NCI-H345 treated with DMSO at 0.1 percent for 48 hours (cell line): ENCODE measurements at regions not wholly inside any gene's neighbourhood (a gene's known extent, or its start where the extent isn't known, plus 50 kb on each side); places are given as distances from the start of the nearest gene placed in this dataset.

Source experiments
- DNase-seq: peaks from one replicate; lab custom pipeline; 2025; ENCODE audit not compliant: unreplicated experiment; lab: John Stamatoyannopoulos, UW

- DNase-seq: no peak
Measured at GRCh38 chr14:80146941-80147340, 64.4 kb downstream of the DIO2 start.

GRCh38 chr14:80136358-80136757, 74.9 kb downstream of the DIO2 start:
- DNase-seq: no peak

DNA sequence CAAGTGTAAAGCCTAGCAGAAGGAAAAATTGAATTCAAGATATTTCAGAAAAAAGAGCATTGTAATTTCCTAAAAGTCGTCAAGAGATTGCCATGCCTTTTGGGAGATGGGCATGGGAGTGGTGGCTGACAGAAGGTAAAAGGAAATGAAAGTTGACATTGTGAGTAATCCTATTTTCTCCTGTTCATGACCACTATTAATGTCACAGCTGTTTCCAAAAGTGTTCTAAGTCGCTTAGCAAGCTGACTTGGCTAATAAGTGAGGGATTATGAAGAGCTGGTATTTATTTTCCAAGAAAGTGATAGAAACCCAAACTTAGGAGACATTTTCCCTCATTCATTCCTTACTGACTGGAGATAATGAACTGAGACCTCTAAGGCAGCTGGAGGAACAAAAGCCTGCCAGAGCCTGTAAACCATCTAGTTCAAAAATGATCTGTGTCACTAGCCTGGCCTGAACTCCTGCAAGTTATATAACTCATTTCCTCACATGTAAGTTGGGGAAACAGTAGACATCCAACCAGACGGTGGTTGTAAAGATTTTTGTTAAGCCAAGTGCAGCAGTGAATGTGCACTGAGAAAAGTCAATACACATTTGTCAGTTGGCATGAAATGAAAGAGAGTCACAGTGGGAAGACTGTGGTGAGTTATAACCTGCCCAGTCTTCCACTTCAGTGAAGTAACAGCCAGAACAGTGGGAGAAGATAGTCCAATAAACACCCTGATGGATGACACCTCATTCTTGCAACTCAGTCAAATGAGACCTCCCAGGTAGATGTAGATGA, 75.8 kb downstream of the DIO2 start:
- no peak for DNase-seq

GRCh38 chr14:80134321-80134720, 77.0 kb downstream of the DIO2 start:
- DNase-seq: no peak

- no peak for DNase-seq
Measured at GRCh38 chr14:80133457-80133856, 77.8 kb downstream of the DIO2 start.

GRCh38 chr14:80127466-80127865, 83.8 kb downstream of the DIO2 start:
- no peak for DNase-seq

DNA sequence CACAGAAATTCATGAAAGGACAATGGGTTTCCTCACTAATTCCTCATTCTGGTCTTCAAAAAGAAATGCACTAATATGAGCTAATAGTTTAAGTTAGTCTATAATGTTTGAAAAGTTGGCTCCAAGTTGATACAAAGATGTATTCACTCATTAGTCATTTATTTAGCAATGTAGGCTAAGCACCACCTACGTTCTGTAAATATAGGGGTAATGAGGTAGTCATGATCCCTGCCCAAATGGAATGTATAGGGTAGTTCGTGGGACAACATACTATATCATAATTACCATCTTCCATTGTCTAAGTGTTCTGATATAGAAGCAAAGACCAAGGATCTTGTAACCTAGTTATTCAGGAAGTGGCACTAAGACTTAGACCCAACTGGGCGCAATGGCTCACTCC, 86.5 kb downstream of the DIO2 start:
- DNase-seq: no peak

GRCh38 chr14:80117876-80118275, 93.4 kb downstream of the DIO2 start:
- DNase-seq: peak; percentile 99

- no peak for DNase-seq
Measured at GRCh38 chr14:80116157-80116556, 95.1 kb downstream of the DIO2 start.

DNA sequence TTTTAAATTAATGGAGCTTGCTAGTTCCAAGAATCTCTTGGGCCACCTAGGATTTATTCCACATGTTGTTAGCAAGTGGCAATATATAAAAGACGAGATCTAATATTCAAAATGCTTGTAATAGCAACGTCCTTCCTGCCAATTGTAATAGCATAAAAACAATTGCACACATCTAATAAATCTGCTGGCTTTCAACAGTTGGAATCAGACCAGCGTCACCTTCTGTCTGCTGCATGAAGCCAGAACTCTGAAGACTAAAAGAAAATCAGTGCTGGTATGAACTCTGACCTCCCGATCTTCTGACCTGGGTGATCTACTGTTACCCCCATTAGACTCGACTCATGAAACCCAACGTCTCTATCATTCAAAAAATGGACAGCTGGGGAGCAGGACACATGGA, 100.6 kb downstream of the DIO2 start:
- no peak for DNase-seq

- DNase-seq: no peak
Measured at GRCh38 chr14:80109055-80109454, 102.2 kb downstream of the DIO2 start.

GRCh38 chr14:80108430-80108829, 102.9 kb downstream of the DIO2 start:
- DNase-seq: no peak

DNA sequence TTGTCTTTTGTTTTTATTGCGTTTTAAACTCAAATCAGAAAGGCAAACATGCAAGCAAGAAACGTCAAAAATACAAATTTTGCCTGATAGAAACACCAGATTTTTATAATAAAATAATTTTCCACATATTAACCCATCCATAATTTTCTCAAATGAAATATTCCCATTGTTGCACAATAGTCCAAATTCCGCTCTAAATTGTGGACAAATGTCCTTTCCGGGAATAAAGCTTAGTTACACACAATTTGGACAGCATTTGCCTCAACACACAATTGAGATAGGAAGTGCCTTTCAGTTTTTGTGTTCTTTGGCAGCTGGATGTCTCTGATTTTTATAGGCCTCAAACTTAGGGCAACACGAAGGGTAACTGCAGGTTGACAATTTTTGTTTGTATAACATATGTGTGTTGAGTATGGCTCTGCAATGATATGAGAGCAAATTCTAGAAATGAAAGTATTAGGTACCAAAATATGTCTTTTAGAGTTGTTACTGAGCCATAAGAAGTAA, 105.8 kb downstream of the DIO2 start:
- no peak for DNase-seq

GRCh38 chr14:80101835-80102234, 109.5 kb downstream of the DIO2 start:
- no peak for DNase-seq

DNA sequence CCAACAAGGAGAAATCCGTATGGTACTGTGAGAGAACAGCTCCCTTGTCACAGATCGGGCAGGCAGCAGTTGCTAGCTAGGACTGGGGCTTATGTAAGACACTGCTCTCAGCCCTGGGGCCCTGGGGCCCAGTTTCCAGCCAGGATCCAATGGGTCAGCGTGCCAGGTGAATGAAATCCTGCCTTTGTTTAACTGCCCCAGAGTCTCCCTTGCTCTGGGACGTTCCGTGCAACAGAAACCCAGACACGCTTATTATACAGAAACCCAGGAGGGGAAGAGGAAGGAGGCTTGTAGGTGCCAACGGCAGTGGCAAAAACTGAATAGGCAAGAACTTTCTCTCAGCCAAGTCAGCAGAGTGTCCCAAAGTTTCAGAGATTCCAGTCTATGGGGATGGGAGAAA, 110.6 kb downstream of the DIO2 start:
- no peak for DNase-seq

DNA sequence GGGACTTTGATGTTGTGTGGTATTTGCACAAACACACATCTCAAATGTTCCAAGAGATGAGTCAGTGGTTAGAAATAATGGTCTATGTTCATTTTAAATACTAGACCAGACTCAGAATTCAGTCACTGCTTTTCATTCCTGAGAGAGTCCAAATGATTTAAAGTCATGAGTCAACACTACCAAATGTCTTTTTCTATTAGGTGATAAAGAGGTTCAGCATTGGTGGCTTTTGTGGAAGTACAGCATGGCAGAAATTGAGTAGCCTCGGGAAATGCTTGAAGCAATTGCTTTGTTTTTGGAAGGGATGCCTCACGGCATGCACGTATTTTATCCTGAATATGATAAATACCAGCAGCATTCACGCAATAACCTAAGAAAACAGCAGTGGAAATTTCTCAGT, 115.7 kb downstream of the DIO2 start:
- DNase-seq: no peak

- DNase-seq: no peak
Measured at GRCh38 chr14:80087411-80087810, 123.9 kb downstream of the DIO2 start.

DNA sequence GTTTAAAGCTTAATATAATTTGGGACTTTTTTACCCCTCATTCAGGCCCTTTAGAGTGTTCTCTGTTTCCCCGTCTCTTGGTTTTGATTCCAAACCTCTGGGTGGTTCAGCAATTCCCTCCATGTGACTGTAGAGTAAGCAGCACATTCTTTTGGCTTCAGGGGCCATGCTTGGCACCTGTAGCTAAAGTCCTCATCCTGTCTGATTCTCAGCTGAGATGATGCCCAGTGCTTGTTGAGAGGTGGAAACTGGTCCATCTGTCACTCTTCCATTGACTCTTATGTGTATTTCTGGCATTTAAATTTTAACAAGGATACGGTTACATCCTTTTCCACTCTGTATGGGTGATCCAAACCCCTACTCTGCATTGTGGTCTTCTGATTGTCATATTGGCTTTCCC, 127.1 kb downstream of the DIO2 start:
- no peak for DNase-seq

DNA sequence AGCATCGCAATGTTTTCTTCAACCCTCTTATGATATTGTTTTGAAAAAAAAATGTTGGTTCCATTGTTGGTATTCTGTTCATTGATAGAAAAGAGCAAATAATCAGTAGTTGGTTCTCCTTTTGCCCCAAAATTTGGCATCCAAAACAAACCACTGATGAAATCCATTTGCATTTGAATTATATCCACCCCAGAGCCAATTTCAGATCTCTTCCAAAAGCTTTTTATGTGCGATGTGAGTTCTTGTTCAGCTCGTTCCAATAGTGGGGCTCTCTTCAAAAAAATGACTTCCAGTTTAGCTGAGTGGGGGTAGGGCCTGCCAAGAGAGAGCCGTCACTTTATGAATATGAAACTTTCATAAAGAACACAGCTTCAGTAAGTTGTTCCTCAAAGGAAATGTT, 130.7 kb downstream of the DIO2 start:
- DNase-seq: no peak

DNA sequence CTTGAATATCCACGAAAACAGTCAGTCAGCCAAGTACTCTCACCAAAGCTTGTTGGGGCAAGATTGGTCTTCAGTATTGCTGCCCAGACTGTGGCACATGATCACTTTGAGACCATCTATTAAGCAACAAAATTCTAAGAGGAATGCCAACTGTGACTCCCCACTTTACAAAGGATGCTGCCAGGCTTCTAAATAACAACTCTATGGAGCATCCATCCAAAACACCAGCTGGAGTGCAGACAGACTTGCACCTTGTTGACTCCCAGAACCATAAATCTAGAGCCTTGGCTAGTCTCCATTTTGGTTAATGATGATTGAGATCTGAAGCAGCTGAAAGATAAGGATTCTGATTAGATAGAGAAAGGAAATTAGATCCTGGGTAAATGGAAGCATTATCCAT, 132.8 kb downstream of the DIO2 start:
- DNase-seq: peak; percentile 19

DNA sequence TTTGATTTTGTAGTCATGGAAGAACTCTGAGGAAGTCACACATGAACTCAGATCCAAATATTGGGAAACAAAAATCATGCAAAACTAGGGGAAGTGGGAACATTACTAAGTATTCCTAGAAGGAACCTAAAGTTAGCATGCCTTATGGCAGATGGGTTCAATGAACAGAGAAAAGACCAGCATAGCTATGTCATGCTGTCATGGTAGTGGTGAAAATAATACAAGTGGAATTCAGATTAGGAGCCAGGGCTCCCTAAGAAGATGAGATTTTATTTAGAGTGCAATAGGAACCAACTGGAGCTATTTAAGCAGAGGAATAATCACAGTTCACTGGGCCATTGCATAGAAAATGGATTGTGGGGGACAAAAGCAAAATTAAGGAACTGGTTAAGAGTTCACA, 134.0 kb downstream of the DIO2 start:
- DNase-seq: no peak

DNA sequence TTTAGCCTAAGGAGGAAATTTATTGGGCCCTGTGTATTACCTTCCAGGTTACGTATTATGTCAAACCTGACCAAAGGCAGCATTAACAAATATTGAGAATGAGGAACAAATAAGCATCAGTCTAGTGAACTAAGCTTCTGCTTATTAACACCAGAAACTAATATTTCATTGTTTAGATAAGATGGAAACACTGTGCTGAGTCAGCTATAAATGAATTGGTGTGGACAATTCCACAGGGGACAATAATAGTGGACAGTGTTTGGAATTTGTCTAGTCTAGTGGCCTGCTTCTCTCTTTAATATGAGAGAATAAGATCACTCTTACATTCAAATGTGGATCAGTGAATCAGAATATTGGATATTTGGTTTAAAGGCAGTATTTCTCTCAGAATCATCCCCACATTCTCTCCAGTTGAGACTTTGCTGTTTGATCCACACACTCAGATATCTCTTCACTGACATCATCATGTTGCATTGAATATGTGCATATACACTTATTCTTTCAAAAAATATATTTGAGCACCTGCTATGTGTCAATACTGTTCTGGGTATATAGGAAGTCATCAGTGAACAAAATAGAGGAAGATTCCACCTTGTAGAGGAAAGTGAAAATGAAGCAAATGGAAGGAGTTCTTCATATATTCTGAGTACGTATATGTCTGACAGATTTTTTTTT, 136.3 kb downstream of the DIO2 start:
- no peak for DNase-seq

- DNase-seq: no peak
Measured at GRCh38 chr14:80059041-80059440, 152.3 kb downstream of the DIO2 start.
